Small intestine (tissue), 7 donors: ENCODE measurements at regions not wholly inside any gene's neighbourhood (a gene's known extent, or its start where the extent isn't known, plus 50 kb on each side); places are given as distances from the start of the nearest gene placed in this dataset.

ENCODE experiments used
- DNase-seq, 2 donors: peaks; one replicate each; pipeline versions ENCODE4 v3.0.0 to v3.0.0-alpha.2; 2013
- FAIRE-seq: peaks from 2 replicates; lab custom pipeline; 2012; peaks lifted over from hg19 to GRCh38; lab: Jason Lieb, UNC
- H3K27ac ChIP-seq, 3 donors: one replicate each; pipeline ENCODE4 v1.5.1; 2013; ENCODE audit warnings: low read length in 2 of 3, mild to moderate bottlenecking in 2 of 3, control low read depth in 1 of 3, inconsistent platforms in 1 of 3, low read depth in 1 of 3, moderate library complexity in 1 of 3
- H3K27me3 ChIP-seq, 3 donors: one replicate each; pipeline ENCODE4 v1.6.1; 2013; ENCODE audit warnings: low read length in 3 of 3, inconsistent platforms in 1 of 3; ENCODE audit not compliant: control insufficient read depth in 3 of 3, insufficient read depth in 3 of 3
- H3K36me3 ChIP-seq, 3 donors: one replicate each; pipeline ENCODE4 v1.6.1; 2013; ENCODE audit warnings: low read length in 3 of 3, inconsistent platforms in 1 of 3, low read depth in 1 of 3, mild to moderate bottlenecking in 1 of 3, moderate library complexity in 1 of 3; ENCODE audit not compliant: control insufficient read depth in 3 of 3, insufficient read depth in 2 of 3
- H3K4me1 ChIP-seq, 3 donors: one replicate each; pipeline ENCODE4 v1.6.1; 2013; ENCODE audit warnings: low read length in 2 of 3, inconsistent platforms in 1 of 3, low read depth in 1 of 3, mild to moderate bottlenecking in 1 of 3, moderate library complexity in 1 of 3; ENCODE audit not compliant: control insufficient read depth in 3 of 3, insufficient read depth in 2 of 3
- H3K4me3 ChIP-seq, 3 donors: one replicate each; pipeline ENCODE4 v1.5.1; 2013; ENCODE audit warnings: low read length in 3 of 3, control low read depth in 1 of 3, inconsistent platforms in 1 of 3, low read depth in 1 of 3, mild to moderate bottlenecking in 1 of 3, moderate library complexity in 1 of 3
- H3K9me3 ChIP-seq, 2 donors: one replicate each; pipeline ENCODE4 v1.6.1; 2013; ENCODE audit warnings: low read depth in 1 of 2, low read length in 1 of 2; ENCODE audit not compliant: control insufficient read depth in 2 of 2, insufficient read depth in 1 of 2
- WGBS, 3 donors: extraction: QIAGEN DNeasy Blood & Tissue Kit; methylation state at CpG; one replicate each; pipeline ENCODE4 v1.1.7; 2013; 5-methylcytosine and 5-hydroxymethylcytosine counted together
- donor health status: healthy with polysubstance abuse.
- donor health status: control.
- donor health status: control.
- donor health status: Bipolar disorder and iron deficiency.
- donor health status: healthy.

GRCh38 chr9:135366104-135366503, 113.5 kb upstream of the PPP1R26 start:
- Histone ChIP-seq H3K4me3 (no peak overlapping the region), H3K36me3 (no peaks in the 10 kb centered on the region), H3K27me3 (peaks cover 0 to under 1% (median 0%) of the 10 kb centered on the region in 3 donors), H3K4me1 (no peaks in the 10 kb centered on the region), H3K27ac (no peak overlapping the region), H3K9me3 (no peaks in the 10 kb centered on the region)
- 67 to 75% (median 70%) methylated on average over 3 of the region's 3 CpGs for WGBS, 3 donors
- FAIRE-seq (no peak), DNase-seq (no peak)

GRCh38 chr9:135369412-135369990, 110.1 kb upstream of the PPP1R26 start:
- Histone ChIP-seq H3K4me1 (no peaks in the 10 kb centered on the region), H3K4me3 (no peak overlapping the region), H3K36me3 (no peaks in the 10 kb centered on the region), H3K27me3 (peaks cover 0 to 2% (median 0%) of the 10 kb centered on the region in 3 donors), H3K9me3 (no peaks in the 10 kb centered on the region), H3K27ac (no peak overlapping the region)
- WGBS, 3 donors: 63 to 75% (median 63%) methylated on average over 2 of the region's 2 CpGs
- FAIRE-seq (no peak), DNase-seq (no peak)

- FAIRE-seq (no peak), DNase-seq (no peak)
- Histone ChIP-seq H3K27me3 (peaks cover 0 to 3% (median 2%) of the 10 kb centered on the region in 3 donors), H3K27ac (no peak overlapping the region), H3K4me3 (no peak overlapping the region), H3K36me3 (no peaks in the 10 kb centered on the region), H3K4me1 (no peaks in the 10 kb centered on the region), H3K9me3 (no peaks in the 10 kb centered on the region)
- 58 to 74% (median 70%) methylated on average over 33 of the region's 33 CpGs for WGBS, 3 donors
Measured at GRCh38 chr9:135370411-135371375, 108.9 kb upstream of the PPP1R26 start.

- no peak for FAIRE-seq
- no peak for DNase-seq
- Histone ChIP-seq H3K27ac (no peak overlapping the region), H3K4me1 (no peaks in the 10 kb centered on the region), H3K36me3 (no peaks in the 10 kb centered on the region), H3K4me3 (no peak overlapping the region), H3K27me3 (peaks cover 0 to 3% (median 2%) of the 10 kb centered on the region in 3 donors), H3K9me3 (no peaks in the 10 kb centered on the region)
- 82 to 84% (median 84%) methylated on average over 12 of the region's 12 CpGs for whole genome bisulfite sequencing, 3 donors
Measured at GRCh38 chr9:135371535-135371934, 108.0 kb upstream of the PPP1R26 start.

- no peak overlapping the region for H3K27ac ChIP-seq
- no peaks in the 10 kb centered on the region for H3K36me3 ChIP-seq
- 72 to 78% (median 74%) methylated on average over 16 of the region's 16 CpGs for WGBS, 3 donors
- H3K9me3 ChIP-seq: no peaks in the 10 kb centered on the region
- H3K4me3 ChIP-seq: no peak overlapping the region
- no peak for FAIRE-seq
- no peaks in the 10 kb centered on the region for H3K4me1 ChIP-seq
- no peak for DNase-seq
- H3K27me3 ChIP-seq: peaks cover 0 to 3% (median 2%) of the 10 kb centered on the region in 3 donors
Measured at GRCh38 chr9:135372036-135372435, 107.5 kb upstream of the PPP1R26 start.

GRCh38 chr9:135372501-135373008, 107.0 kb upstream of the PPP1R26 start:
- no peaks in the 10 kb centered on the region for H3K4me1 ChIP-seq
- H3K27ac ChIP-seq: no peak overlapping the region
- no peaks in the 10 kb centered on the region for H3K36me3 ChIP-seq
- H3K9me3 ChIP-seq: no peaks in the 10 kb centered on the region
- H3K27me3 ChIP-seq: peaks cover 0 to 3% (median 2%) of the 10 kb centered on the region in 3 donors
- DNase-seq: no peak
- no peak overlapping the region for H3K4me3 ChIP-seq
- FAIRE-seq: no peak
- 59 to 77% (median 59%) methylated on average over 11 to 21 of the region's 21 CpGs for WGBS, 3 donors

GRCh38 chr9:135373151-135373685, 106.4 kb upstream of the PPP1R26 start:
- no peaks in the 10 kb centered on the region for H3K36me3 ChIP-seq
- DNase-seq: no peak
- WGBS, 3 donors: 78 to 86% (median 85%) methylated on average over 14 to 22 of the region's 22 CpGs
- H3K27ac ChIP-seq: no peak overlapping the region
- no peaks in the 10 kb centered on the region for H3K9me3 ChIP-seq
- no peak for FAIRE-seq
- no peak overlapping the region for H3K4me3 ChIP-seq
- H3K4me1 ChIP-seq: no peaks in the 10 kb centered on the region
- H3K27me3 ChIP-seq: peaks cover 0 to 3% (median 2%) of the 10 kb centered on the region in 3 donors

GRCh38 chr9:135373820-135374219, 105.8 kb upstream of the PPP1R26 start:
- Histone ChIP-seq H3K27ac (no peak overlapping the region), H3K4me1 (no peaks in the 10 kb centered on the region), H3K9me3 (no peaks in the 10 kb centered on the region), H3K36me3 (no peaks in the 10 kb centered on the region), H3K27me3 (peaks cover 0 to 3% (median 2%) of the 10 kb centered on the region in 3 donors), H3K4me3 (no peak overlapping the region)
- no peak for DNase-seq
- FAIRE-seq: no peak
- 26 to 33% (median 29%) methylated on average over 10 of the region's 10 CpGs for WGBS, 3 donors
